RWPE1 (cell line): ENCODE measurements at regions not wholly inside any gene's neighbourhood (a gene's known extent, or its start where the extent isn't known, plus 50 kb on each side); places are given as distances from the start of the nearest gene placed in this dataset.

Experiments
- CTCF ChIA-PET: fragments of 350-600 bp; sonication (Branson Sonifier 250); formaldehyde crosslinking; extraction: SDS; loops from one replicate; lab custom pipeline; 2021; lab: Yijun Ruan, JAX
- POLR2A ChIA-PET: fragments of 400-600 bp; formaldehyde crosslinking; extraction: SDS; loops from one replicate; lab custom pipeline; 2020; ENCODE audit warnings: antibody characterized with exemption; ENCODE audit not compliant: low non-redundant PET; lab: Yijun Ruan, JAX
- DNase-seq: peaks from one replicate; pipeline ENCODE4 v3.0.0; 2012; ENCODE audit warnings: low spot score
- H3K27ac ChIP-seq: fragments of 450-650 bp; 2 replicates; pipeline ENCODE4 v1.5.1; 2017
- TF ChIP-seq, protein P1 (sequence below): fragments of 450-650 bp; conservative IDR thresholded peaks from 2 replicates; pipeline ENCODE4 v1.5.1; 2017; ENCODE audit warnings: low read depth, mild to moderate bottlenecking

DNA sequence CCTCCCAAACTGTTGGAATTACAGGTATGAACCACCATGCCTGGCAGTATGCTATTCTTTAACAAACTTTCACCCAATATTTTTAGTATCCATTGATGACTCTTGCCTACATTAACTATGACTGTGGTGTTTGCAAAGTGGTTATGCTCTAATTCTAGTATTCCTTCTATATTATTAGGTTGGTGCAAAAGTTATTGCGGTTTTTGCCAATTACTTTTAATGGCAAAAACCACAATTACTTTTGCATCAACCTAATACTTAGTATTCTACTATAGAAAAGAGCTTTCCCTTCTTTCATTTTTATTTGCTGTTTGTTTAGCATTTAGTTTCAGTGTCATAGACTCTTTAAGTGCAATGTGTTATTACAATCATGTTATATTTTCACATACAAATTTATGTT is 760.6 kb downstream of the NR2F2 start:
- ChIA-PET POLR2A (no interaction called here), CTCF (no interaction called here)
- DNase-seq: no peak
- H3K27ac ChIP-seq: no peak overlapping the region
- TF ChIP-seq, protein P1, sequence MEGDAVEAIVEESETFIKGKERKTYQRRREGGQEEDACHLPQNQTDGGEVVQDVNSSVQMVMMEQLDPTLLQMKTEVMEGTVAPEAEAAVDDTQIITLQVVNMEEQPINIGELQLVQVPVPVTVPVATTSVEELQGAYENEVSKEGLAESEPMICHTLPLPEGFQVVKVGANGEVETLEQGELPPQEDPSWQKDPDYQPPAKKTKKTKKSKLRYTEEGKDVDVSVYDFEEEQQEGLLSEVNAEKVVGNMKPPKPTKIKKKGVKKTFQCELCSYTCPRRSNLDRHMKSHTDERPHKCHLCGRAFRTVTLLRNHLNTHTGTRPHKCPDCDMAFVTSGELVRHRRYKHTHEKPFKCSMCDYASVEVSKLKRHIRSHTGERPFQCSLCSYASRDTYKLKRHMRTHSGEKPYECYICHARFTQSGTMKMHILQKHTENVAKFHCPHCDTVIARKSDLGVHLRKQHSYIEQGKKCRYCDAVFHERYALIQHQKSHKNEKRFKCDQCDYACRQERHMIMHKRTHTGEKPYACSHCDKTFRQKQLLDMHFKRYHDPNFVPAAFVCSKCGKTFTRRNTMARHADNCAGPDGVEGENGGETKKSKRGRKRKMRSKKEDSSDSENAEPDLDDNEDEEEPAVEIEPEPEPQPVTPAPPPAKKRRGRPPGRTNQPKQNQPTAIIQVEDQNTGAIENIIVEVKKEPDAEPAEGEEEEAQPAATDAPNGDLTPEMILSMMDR: no peak

GRCh38 chr15:97092656-97093055 is 762.2 kb downstream of the NR2F2 start:
- ChIA-PET CTCF (interaction anchor here (0.7 kb wide), 1 partner anchor 1157 kb away, joined by 3 read pairs; no protein-coding TSS in a partner anchor), POLR2A (no interaction called here)
- TF ChIP-seq, protein P1: no peak
- H3K27ac ChIP-seq: no peak overlapping the region
- DNase-seq: no peak

- H3K27ac ChIP-seq: no peak overlapping the region
- DNase-seq: no peak
- CTCF ChIA-PET: no interaction called here
- POLR2A ChIA-PET: no interaction called here
- TF ChIP-seq, protein P1: no peak
These were observed 765.9 kb downstream of the NR2F2 start for GRCh38 chr15:97096303-97096835.

GRCh38 chr15:97099040-97099439 is 768.5 kb downstream of the NR2F2 start:
- no peak for DNase-seq
- POLR2A ChIA-PET: no interaction called here
- no peak overlapping the region for H3K27ac ChIP-seq
- CTCF ChIA-PET: interaction anchor here (0.7 kb wide), 1 partner anchor 682 kb away, joined by 6 read pairs; no protein-coding TSS in a partner anchor
- TF ChIP-seq, protein P1: no peak

DNA sequence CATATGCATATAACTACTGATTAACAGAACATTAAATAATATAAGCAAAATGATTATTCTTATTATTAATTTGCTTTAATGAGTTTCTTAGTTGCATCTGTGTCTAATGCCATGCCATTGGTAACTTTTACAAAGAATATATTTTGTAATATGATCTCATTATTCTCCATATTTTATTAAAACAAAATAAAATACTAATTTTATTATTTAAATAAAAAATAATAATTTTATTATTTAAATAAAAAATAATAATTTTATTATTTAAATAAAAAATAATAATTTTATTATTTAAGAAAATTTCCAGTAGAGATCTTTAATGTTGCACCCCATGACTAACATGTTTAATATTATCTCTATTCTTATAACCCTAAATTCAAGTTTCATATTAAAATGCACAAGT is 771.1 kb downstream of the NR2F2 start:
- ChIA-PET POLR2A (no interaction called here), CTCF (no interaction called here)
- H3K27ac ChIP-seq: no peak overlapping the region
- DNase-seq: no peak
- TF ChIP-seq, protein P1: no peak

DNA sequence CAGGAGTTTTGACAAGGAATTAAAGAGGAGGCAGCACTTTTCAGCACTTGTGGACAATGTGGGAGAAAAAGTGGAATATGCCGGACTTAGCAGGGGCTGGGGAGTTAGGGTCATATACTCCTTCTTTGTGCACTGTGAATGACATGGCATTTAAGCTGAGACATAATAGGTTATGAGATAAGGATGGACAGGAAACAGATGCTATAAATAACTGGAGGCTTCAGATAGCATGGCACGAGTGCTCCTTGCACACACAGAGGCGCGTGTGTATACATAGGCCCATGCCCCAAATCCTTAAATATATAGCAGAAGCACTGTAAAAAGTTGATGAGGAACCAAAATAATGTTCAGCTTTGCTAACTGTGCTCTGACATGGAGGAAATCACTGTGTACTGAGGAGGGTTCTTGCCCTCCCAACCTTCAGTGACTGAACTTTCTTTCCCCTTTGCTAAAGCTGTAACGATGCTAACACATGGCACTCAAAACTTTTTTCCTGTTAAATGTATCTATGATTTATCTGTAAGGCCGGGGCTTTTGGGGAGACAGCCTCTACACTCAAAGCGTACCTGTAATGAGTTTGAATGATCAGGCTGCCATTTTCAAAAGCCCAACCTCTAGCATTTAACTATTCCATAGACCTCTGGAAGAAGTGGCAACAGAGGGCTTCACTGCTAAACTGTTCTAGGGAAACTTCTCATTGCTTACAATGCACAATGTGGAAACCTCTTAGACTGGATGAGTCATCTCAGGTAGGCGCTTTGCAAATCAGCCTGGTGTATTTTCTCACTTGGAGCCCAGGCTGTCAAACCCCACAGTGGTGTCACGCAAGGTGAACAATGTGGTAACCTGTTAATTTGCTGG is 784.6 kb downstream of the NR2F2 start:
- ChIA-PET POLR2A (no interaction called here), CTCF (no interaction called here)
- TF ChIP-seq, protein P1: no peak
- no peak for DNase-seq
- no peak overlapping the region for H3K27ac ChIP-seq
